Stomach (tissue), 8 donors: ENCODE measurements at regions not wholly inside any gene's neighbourhood (a gene's known extent, or its start where the extent isn't known, plus 50 kb on each side); places are given as distances from the start of the nearest gene placed in this dataset.

Experiments
- DNase-seq, 2 donors: peaks; one replicate each; pipeline versions ENCODE4 v3.0.0 to v3.0.0-alpha.2; 2013 to 2019
- H3K27ac ChIP-seq, 5 donors: fragments of 200-600 bp in 4 of 5; sonication (generic) in 4 of 5; one replicate each; pipeline ENCODE4 v1.5.1; 2013 to 2019; ENCODE audit warnings: mild to moderate bottlenecking in 1 of 5, moderate library complexity in 1 of 5
- H3K27me3 ChIP-seq, 3 donors: fragments of 200-600 bp; sonication (generic); one replicate each; pipeline ENCODE4 v1.5.1; 2017 to 2019; ENCODE audit warnings: mixed run types in 1 of 3
- H3K36me3 ChIP-seq, 4 donors: fragments of 200-600 bp; sonication (generic); 1 replicate in 3 of 4; 2 replicates in 1 of 4; pipeline ENCODE4 v1.5.1; 2016 to 2019
- H3K4me1 ChIP-seq, 4 donors: fragments of 200-600 bp; sonication (generic); one replicate each; pipeline ENCODE4 v1.5.1; 2016 to 2019
- H3K4me3 ChIP-seq, 4 donors: fragments of 200-600 bp; sonication (generic) in 3 of 4; one replicate each; pipeline ENCODE4 v1.5.1; 2016 to 2019; ENCODE audit warnings: mild to moderate bottlenecking in 1 of 4
- H3K9me3 ChIP-seq, 4 donors: fragments of 200-600 bp; sonication (generic); one replicate each; pipeline ENCODE4 v1.5.1; 2016 to 2019
- CTCF ChIP-seq, 7 experiments: fragments of 450-650 bp in 4 of 7; fragments of 200-600 bp in 3 of 7; sonication (generic) in 3 of 7; IDR thresholded peaks; one replicate each; pipeline ENCODE4 v1.5.1; 2016 to 2019; ENCODE audit warnings: antibody characterized with exemption in 7 of 7, control low read depth in 2 of 7, mild to moderate bottlenecking in 1 of 7
- EP300 ChIP-seq: sonication (generic); formaldehyde crosslinking; IDR thresholded peaks from one replicate; pipeline ENCODE4 v1.6.1; 2017; ENCODE audit warnings: antibody characterized with exemption
- POLR2A ChIP-seq, 4 donors: fragments of 450-650 bp; IDR thresholded peaks; one replicate each; pipeline ENCODE4 v1.6.1; 2016; ENCODE audit warnings: antibody characterized with exemption in 4 of 4, control low read depth in 2 of 4, mild to moderate bottlenecking in 1 of 4, moderate library complexity in 1 of 4
- POLR2AphosphoS5 ChIP-seq, 3 donors: sonication (generic); formaldehyde crosslinking; IDR thresholded peaks; one replicate each; pipeline ENCODE4 v1.6.1; 2016; ENCODE audit warnings: antibody characterized with exemption in 3 of 3
- WGBS, 5 donors: extraction: QIAGEN DNeasy Blood & Tissue Kit in 3 of 5; methylation state at CpG; one replicate each; pipeline versions ENCODE4 v1.1.5 to v1.1.7; 2013 to 2018; 5-methylcytosine and 5-hydroxymethylcytosine counted together
- intact Hi-C: fragments of 100-400 bp; cut with DNase I; formaldehyde crosslinking; loops from one replicate; pipeline ENCODE4 v1.15.1; 2023; ENCODE audit warnings: low total_unique reads
- donor health status: healthy with polysubstance abuse.
- donor health status: Bipolar disorder and iron deficiency.
- donor health status: healthy.

GRCh38 chr15:38196076-38196475, 56.6 kb upstream of the SPRED1 start:
- Histone ChIP-seq H3K36me3 (no peaks in the 10 kb centered on the region), H3K27me3 (no peaks in the 10 kb centered on the region), H3K27ac (no peak overlapping the region), H3K4me3 (no peak overlapping the region), H3K9me3 (no peaks in the 10 kb centered on the region), H3K4me1 (no peaks in the 10 kb centered on the region)
- intact Hi-C loops: no loop called here
- WGBS, 5 donors: 36 to 69% (median 56%) methylated on average over 1 of the region's 1 CpG
- DNase-seq: no peak
- TF ChIP-seq POLR2A (IDR thresholded peaks at IDR 0.05) (no peak), EP300 (no peak), POLR2AphosphoS5 (IDR thresholded peaks at IDR 0.05) (no peak), CTCF (IDR thresholded peaks at IDR 0.05) (no peak)

GRCh38 chr15:38197553-38197952, 55.1 kb upstream of the SPRED1 start:
- intact Hi-C loops: no loop called here
- no peaks in the 10 kb centered on the region for H3K4me1 ChIP-seq
- no peaks in the 10 kb centered on the region for H3K36me3 ChIP-seq
- DNase-seq: peak in 1 of 2 donors; percentile 43
- no peak overlapping the region for H3K27ac ChIP-seq
- TF ChIP-seq POLR2A (IDR thresholded peaks at IDR 0.05) (no peak), CTCF (IDR thresholded peaks at IDR 0.05) (no peak), POLR2AphosphoS5 (IDR thresholded peaks at IDR 0.05) (no peak), EP300 (no peak)
- H3K9me3 ChIP-seq: no peaks in the 10 kb centered on the region
- no peak overlapping the region for H3K4me3 ChIP-seq
- no peaks in the 10 kb centered on the region for H3K27me3 ChIP-seq
- WGBS, 5 donors: 85 to 91% (median 85%) methylated on average over 4 of the region's 4 CpGs

- no peaks in the 10 kb centered on the region for H3K27me3 ChIP-seq
- intact Hi-C loops: no loop called here
- H3K4me1 ChIP-seq: peaks cover 0 to 16% (median 4%) of the 10 kb centered on the region in 4 donors
- no peaks in the 10 kb centered on the region for H3K36me3 ChIP-seq
- no peak overlapping the region for H3K4me3 ChIP-seq
- no peaks in the 10 kb centered on the region for H3K9me3 ChIP-seq
- WGBS, 5 donors: 19 to 32% (median 26%) methylated on average over 3 of the region's 3 CpGs
- peak in 1 of 2 donors; percentile 45 for DNase-seq
- no peak overlapping the region for H3K27ac ChIP-seq
- TF ChIP-seq EP300 (no peak), POLR2A (IDR thresholded peaks at IDR 0.05) (no peak), CTCF (IDR thresholded peaks at IDR 0.05) (no peak), POLR2AphosphoS5 (IDR thresholded peaks at IDR 0.05) (no peak)
Measured at GRCh38 chr15:38201714-38202113, 50.9 kb upstream of the SPRED1 start.

- H3K27ac ChIP-seq: no peak overlapping the region
- no peaks in the 10 kb centered on the region for H3K9me3 ChIP-seq
- TF ChIP-seq EP300: no peak
- TF ChIP-seq POLR2A (IDR thresholded peaks at IDR 0.05): no peak
- TF ChIP-seq CTCF (IDR thresholded peaks at IDR 0.05): no peak
- TF ChIP-seq POLR2AphosphoS5 (IDR thresholded peaks at IDR 0.05): no peak
- 8 to 40% (median 29%) methylated on average over 1 of the region's 1 CpG for WGBS, 5 donors
- H3K27me3 ChIP-seq: no peaks in the 10 kb centered on the region
- no peak for DNase-seq
- H3K36me3 ChIP-seq: no peaks in the 10 kb centered on the region
- peaks cover 0 to 23% (median 10%) of the 10 kb centered on the region in 4 donors for H3K4me1 ChIP-seq
- intact Hi-C loops: no loop called here
- no peak overlapping the region for H3K4me3 ChIP-seq
Measured at GRCh38 chr15:38202361-38202760, 50.3 kb upstream of the SPRED1 start.
